Esophagus squamous epithelium (tissue), 5 donors: ENCODE measurements at regions not wholly inside any gene's neighbourhood (a gene's known extent, or its start where the extent isn't known, plus 50 kb on each side); places are given as distances from the start of the nearest gene placed in this dataset.
"Not testable (repeated sequence)": the region's sequence is repeated elsewhere in the genome, so short reads cannot be mapped to it uniquely, and the experiment has no call there.

ENCODE experiments used
- DNase-seq: peaks from one replicate; lab custom pipeline; 2025; lab: John Stamatoyannopoulos, UW
- H3K27ac ChIP-seq, 4 donors: fragments of 200-600 bp; sonication (generic); one replicate each; pipeline ENCODE4 v1.5.1; 2016 to 2019; ENCODE audit warnings: mild to moderate bottlenecking in 1 of 4
- H3K27me3 ChIP-seq, 4 donors: fragments of 200-600 bp; sonication (generic); 1 replicate in 3 of 4; 2 replicates in 1 of 4; pipeline versions ENCODE4 v1.5.1 to v1.6.0; 2017 to 2021; ENCODE audit warnings: antibody characterized with exemption in 1 of 4
- H3K36me3 ChIP-seq, 3 donors: fragments of 200-600 bp; sonication (generic); one replicate each; pipeline ENCODE4 v1.5.1; 2016 to 2019
- H3K4me1 ChIP-seq, 3 donors: fragments of 200-600 bp; sonication (generic); one replicate each; pipeline ENCODE4 v1.5.1; 2017 to 2019
- H3K4me3 ChIP-seq, 4 donors: fragments of 200-600 bp; sonication (generic); 1 replicate in 3 of 4; 2 replicates in 1 of 4; pipeline ENCODE4 v1.5.1; 2016 to 2019; ENCODE audit warnings: mild to moderate bottlenecking in 2 of 4, moderate library complexity in 1 of 4
- H3K9me3 ChIP-seq, 3 donors: fragments of 200-600 bp; sonication (generic); one replicate each; pipeline ENCODE4 v1.5.1; 2016 to 2019
- POLR2A ChIP-seq, 4 donors: fragments of 450-650 bp; IDR thresholded peaks; one replicate each; pipeline ENCODE4 v1.6.1; 2017; ENCODE audit warnings: antibody characterized with exemption in 4 of 4, mild to moderate bottlenecking in 4 of 4, moderate library complexity in 3 of 4
- WGBS, 2 donors: methylation state at CpG; one replicate each; pipeline ENCODE4 v1.1.5; 2018; 5-methylcytosine and 5-hydroxymethylcytosine counted together
- intact Hi-C: fragments of 100-400 bp; cut with DNase I; formaldehyde crosslinking; loops from one replicate; pipeline ENCODE4 v1.15.0; 2022
- TF ChIP-seq, protein P1 (sequence below), 6 experiments: fragments of 450-650 bp in 4 of 6; fragments of 200-600 bp in 2 of 6; sonication (generic) in 2 of 6; IDR thresholded peaks; one replicate each; pipeline ENCODE4 v1.5.1; 2016 to 2019; ENCODE audit warnings: antibody characterized with exemption in 6 of 6, mild to moderate bottlenecking in 4 of 6, moderate library complexity in 4 of 6
- donor health status: DM: yes; HTN: yes; CAD: no.

DNA sequence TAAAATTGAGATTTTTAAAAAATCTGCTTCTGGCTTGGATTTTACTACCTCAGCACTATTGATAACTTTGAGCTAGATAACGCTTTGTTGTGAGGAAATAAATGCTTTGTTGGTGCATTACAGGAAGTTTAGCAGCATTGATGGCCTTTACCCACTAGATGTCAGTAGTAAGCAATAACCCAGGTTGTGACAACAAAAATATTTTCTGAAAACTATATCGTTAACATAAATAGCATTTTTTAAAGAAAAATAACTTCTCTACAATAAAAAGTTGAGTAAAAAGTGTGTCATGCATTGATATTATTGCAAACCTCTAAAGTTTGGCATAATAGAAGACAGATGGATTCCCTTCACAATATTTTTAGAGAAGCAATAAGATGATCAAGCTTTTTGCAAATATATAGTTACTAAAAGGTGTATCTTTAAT, 1246.5 kb downstream of the UQCRFS1 start:
- Histone ChIP-seq H3K9me3 (no peaks in the 10 kb centered on the region), H3K36me3 (no peaks in the 10 kb centered on the region), H3K4me3 (no peak overlapping the region), H3K27me3 (no peaks in the 10 kb centered on the region), H3K4me1 (no peaks in the 10 kb centered on the region), H3K27ac (no peak overlapping the region)
- TF ChIP-seq, protein P1, sequence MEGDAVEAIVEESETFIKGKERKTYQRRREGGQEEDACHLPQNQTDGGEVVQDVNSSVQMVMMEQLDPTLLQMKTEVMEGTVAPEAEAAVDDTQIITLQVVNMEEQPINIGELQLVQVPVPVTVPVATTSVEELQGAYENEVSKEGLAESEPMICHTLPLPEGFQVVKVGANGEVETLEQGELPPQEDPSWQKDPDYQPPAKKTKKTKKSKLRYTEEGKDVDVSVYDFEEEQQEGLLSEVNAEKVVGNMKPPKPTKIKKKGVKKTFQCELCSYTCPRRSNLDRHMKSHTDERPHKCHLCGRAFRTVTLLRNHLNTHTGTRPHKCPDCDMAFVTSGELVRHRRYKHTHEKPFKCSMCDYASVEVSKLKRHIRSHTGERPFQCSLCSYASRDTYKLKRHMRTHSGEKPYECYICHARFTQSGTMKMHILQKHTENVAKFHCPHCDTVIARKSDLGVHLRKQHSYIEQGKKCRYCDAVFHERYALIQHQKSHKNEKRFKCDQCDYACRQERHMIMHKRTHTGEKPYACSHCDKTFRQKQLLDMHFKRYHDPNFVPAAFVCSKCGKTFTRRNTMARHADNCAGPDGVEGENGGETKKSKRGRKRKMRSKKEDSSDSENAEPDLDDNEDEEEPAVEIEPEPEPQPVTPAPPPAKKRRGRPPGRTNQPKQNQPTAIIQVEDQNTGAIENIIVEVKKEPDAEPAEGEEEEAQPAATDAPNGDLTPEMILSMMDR (IDR thresholded peaks at IDR 0.05): peak in 3 of 6 experiments; percentile 23 to 33 (median 32)
- no peak for TF ChIP-seq POLR2A (IDR thresholded peaks at IDR 0.05)
- intact Hi-C loops: no loop called here
- WGBS, 2 donors: 17 to 18% methylated on average over 2 of the region's 2 CpGs
- DNase-seq: no peak

DNA sequence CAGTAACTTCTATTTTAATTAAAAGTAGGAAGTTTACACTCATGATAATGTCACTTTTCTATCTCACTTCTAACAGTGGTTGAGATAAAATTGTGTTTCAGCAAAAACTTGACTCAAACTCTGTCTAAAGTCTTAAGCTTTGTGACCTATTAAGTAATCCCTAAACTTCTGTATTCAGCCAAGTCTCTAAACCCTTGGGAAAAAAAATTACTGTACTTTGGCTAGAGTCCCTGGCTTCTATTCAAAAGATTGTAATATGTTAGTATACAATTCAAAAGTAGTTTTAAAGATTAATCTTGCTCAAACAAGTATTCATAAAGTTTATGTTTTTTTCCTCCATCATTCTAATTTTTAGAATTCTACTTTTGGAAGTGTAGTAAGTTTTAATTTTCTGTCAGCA, 1248.8 kb downstream of the UQCRFS1 start:
- Histone ChIP-seq H3K9me3 (no peaks in the 10 kb centered on the region), H3K27ac (no peak overlapping the region), H3K4me1 (no peaks in the 10 kb centered on the region), H3K4me3 (no peak overlapping the region), H3K27me3 (no peaks in the 10 kb centered on the region), H3K36me3 (no peaks in the 10 kb centered on the region)
- intact Hi-C loops: no loop called here
- TF ChIP-seq, protein P1 (IDR thresholded peaks at IDR 0.05): no peak
- TF ChIP-seq POLR2A (IDR thresholded peaks at IDR 0.05): no peak
- no peak for DNase-seq

DNA sequence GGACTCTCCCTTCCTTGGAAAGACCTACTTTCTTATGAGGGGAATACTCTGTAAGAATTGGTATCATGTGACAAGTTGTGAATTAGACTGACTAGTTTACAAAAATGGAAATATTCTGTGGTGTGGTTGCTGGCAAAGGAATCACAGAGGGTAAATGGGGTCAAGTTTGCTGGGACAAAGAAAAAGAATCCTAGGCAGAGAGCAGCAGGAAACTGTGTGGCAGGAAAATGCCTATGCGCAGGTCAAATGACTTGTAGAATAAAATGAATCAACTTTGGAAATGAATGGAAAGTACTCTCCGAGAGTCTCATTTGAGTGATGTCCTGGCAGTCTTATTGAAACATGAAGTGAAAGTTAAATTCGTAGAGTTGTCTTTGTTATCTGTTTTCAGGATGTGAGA, 1250.7 kb downstream of the UQCRFS1 start:
- no peak overlapping the region for H3K4me3 ChIP-seq
- H3K27ac ChIP-seq: no peak overlapping the region
- intact Hi-C loops: no loop called here
- no peaks in the 10 kb centered on the region for H3K4me1 ChIP-seq
- no peaks in the 10 kb centered on the region for H3K36me3 ChIP-seq
- WGBS, 2 donors: 37 to 52% methylated on average over 3 of the region's 3 CpGs
- H3K27me3 ChIP-seq: no peaks in the 10 kb centered on the region
- no peak for TF ChIP-seq POLR2A (IDR thresholded peaks at IDR 0.05)
- TF ChIP-seq, protein P1 (IDR thresholded peaks at IDR 0.05): no peak
- no peaks in the 10 kb centered on the region for H3K9me3 ChIP-seq
- no peak for DNase-seq

DNA sequence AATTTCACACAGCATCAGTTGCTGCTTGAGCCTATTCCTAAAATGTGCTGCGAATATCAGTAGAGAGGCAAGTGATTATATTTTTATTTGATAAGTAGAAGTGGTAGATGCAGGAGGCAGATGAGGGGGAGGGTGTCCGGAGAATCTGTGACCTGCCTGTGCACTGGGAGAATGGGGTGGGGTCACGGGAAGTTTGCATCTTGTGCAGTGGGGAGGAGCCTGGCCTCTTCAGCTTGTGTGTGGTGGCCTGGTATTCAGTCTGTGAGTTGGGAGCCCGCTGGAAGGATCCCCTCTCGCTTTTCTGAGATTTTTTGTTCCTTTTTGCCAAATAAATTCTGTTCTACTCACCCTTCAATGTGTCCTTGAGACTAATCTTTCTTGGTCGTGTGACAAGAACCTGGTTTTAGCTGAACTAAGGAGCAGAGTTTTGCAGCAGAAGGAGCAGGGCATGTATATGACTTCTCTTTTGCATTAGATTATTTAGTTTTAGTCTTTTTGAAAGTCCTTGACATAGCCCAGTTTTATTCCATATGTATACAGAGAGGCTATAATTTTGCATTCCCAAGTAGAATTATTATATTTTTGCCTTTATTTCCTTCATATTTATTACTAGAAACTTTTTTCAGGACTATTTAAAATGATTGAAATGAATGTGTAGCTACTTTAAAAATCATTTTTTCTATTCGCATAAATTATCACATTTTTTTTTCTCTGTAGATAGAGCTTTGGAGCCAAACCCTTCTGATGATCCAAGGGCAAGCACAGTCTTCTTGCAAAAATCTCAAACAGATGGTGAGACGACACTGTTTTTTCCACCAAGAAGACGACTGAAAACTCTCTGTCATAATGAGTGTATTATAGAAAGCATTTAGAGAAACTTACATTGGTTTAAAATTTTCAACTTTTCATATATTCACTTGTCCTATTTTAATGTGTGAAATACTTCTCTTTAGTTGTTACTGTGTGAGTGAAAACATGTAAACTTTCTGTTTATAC, 1257.2 kb downstream of the UQCRFS1 start:
- no peaks in the 10 kb centered on the region for H3K27me3 ChIP-seq
- H3K4me1 ChIP-seq: no peaks in the 10 kb centered on the region
- no peak overlapping the region for H3K27ac ChIP-seq
- no peaks in the 10 kb centered on the region for H3K36me3 ChIP-seq
- WGBS, 2 donors: 42 to 43% methylated on average over 9 of the region's 9 CpGs
- TF ChIP-seq, protein P1 (IDR thresholded peaks at IDR 0.05): no peak
- no peak for TF ChIP-seq POLR2A (IDR thresholded peaks at IDR 0.05)
- no peak for DNase-seq
- no peaks in the 10 kb centered on the region for H3K9me3 ChIP-seq
- H3K4me3 ChIP-seq: no peak overlapping the region
- intact Hi-C loops: no loop called here

DNA sequence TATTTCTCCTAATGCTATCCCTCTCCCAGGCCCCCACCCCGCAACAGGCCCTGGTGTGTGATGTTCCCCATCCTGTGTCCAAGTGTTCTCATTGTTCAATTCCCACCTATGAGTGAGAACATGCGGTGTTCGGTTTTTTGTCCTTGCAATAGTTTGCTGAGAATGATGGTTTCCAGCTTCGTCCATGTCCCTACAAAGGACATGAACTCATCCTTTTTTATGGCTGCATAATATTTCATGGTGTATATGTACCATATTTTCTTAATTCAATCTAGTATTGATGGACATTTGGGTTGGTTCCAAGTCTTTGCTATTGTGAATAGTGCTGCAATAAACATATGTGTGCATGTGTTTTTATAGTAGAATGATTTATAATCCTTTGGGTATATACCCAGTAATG, 1270.3 kb downstream of the UQCRFS1 start:
- H3K27ac ChIP-seq, H3K4me3 ChIP-seq, H3K36me3 ChIP-seq, intact Hi-C loops, H3K27me3 ChIP-seq, DNase-seq, H3K4me1 ChIP-seq: not testable (repeated sequence)
- peaks cover 0 to 15% (median 11%) of the 10 kb centered on the region in 3 donors for H3K9me3 ChIP-seq
- 70 to 73% methylated on average over 4 of the region's 4 CpGs for WGBS, 2 donors
